Activated naive CD4-positive, alpha-beta T cell treated with anti-CD3 and anti-CD28 coated beads, Interleukin-2, amount 50 U/mL, for 24 hours (primary cell): ENCODE measurements at regions not wholly inside any gene's neighbourhood (a gene's known extent, or its start where the extent isn't known, plus 50 kb on each side); places are given as distances from the start of the nearest gene placed in this dataset.

ENCODE experiments used
- H3K27ac Mint-ChIP-seq: one replicate; pipeline ENCODE4 v1.8.0; 2021; ENCODE audit warnings: mild to moderate bottlenecking, mixed read lengths
- H3K27me3 Mint-ChIP-seq: one replicate; pipeline ENCODE4 v1.8.0; 2021; ENCODE audit warnings: mixed read lengths
- H3K36me3 Mint-ChIP-seq: one replicate; pipeline ENCODE4 v1.8.0; 2021; ENCODE audit warnings: mixed read lengths
- H3K4me1 Mint-ChIP-seq: one replicate; pipeline ENCODE4 v1.8.0; 2021; ENCODE audit warnings: mixed read lengths
- H3K4me3 Mint-ChIP-seq: one replicate; pipeline ENCODE4 v1.8.0; 2021; ENCODE audit warnings: mild to moderate bottlenecking, mixed read lengths
- H3K9me3 Mint-ChIP-seq: one replicate; pipeline ENCODE4 v1.8.0; 2021; ENCODE audit warnings: mixed read lengths

GRCh38 chr4:65893957-65894755 is 223.9 kb upstream of the EPHA5 start:
- Mint-ChIP-seq H3K9me3 (peaks cover 33% of the 10 kb centered on the region), H3K4me3 (no peak overlapping the region), H3K36me3 (no peaks in the 10 kb centered on the region), H3K4me1 (no peaks in the 10 kb centered on the region), H3K27me3 (no peaks in the 10 kb centered on the region), H3K27ac (no peak overlapping the region)

- Mint-ChIP-seq H3K36me3 (no peaks in the 10 kb centered on the region), H3K4me1 (no peaks in the 10 kb centered on the region), H3K27ac (no peak overlapping the region), H3K4me3 (no peak overlapping the region), H3K27me3 (no peaks in the 10 kb centered on the region), H3K9me3 (peaks cover 25% of the 10 kb centered on the region)
Measured at GRCh38 chr4:65893271-65893670, 223.0 kb upstream of the EPHA5 start.

GRCh38 chr4:65880594-65880993 is 210.3 kb upstream of the EPHA5 start:
- Mint-ChIP-seq H3K4me3 (no peak overlapping the region), H3K36me3 (no peaks in the 10 kb centered on the region), H3K27ac (no peak overlapping the region), H3K27me3 (no peaks in the 10 kb centered on the region), H3K9me3 (peaks cover 4% of the 10 kb centered on the region), H3K4me1 (no peaks in the 10 kb centered on the region)

- Mint-ChIP-seq H3K9me3 (peaks cover 4% of the 10 kb centered on the region), H3K27me3 (no peaks in the 10 kb centered on the region)
Measured at GRCh38 chr4:65868096-65868824, 198.0 kb upstream of the EPHA5 start.

GRCh38 chr4:65865489-65865888 is 195.2 kb upstream of the EPHA5 start:
- Mint-ChIP-seq H3K27me3 (no peaks in the 10 kb centered on the region), H3K36me3 (no peaks in the 10 kb centered on the region), H3K4me3 (no peak overlapping the region), H3K9me3 (peaks cover 4% of the 10 kb centered on the region), H3K27ac (no peak overlapping the region), H3K4me1 (no peaks in the 10 kb centered on the region)

More at GRCh38 chr4:65868096-65868824, 198.0 kb upstream of the EPHA5 start:
- no peaks in the 10 kb centered on the region for H3K36me3 Mint-ChIP-seq
- H3K27ac Mint-ChIP-seq = no peak overlapping the region
- no peaks in the 10 kb centered on the region for H3K4me1 Mint-ChIP-seq
- no peak overlapping the region for H3K4me3 Mint-ChIP-seq

- Mint-ChIP-seq H3K4me1 (no peaks in the 10 kb centered on the region), H3K9me3 (peaks cover 4% of the 10 kb centered on the region), H3K4me3 (no peak overlapping the region), H3K27ac (no peak overlapping the region), H3K27me3 (no peaks in the 10 kb centered on the region), H3K36me3 (no peaks in the 10 kb centered on the region)
Measured at GRCh38 chr4:65861993-65862392, 191.7 kb upstream of the EPHA5 start.

GRCh38 chr4:65845199-65845773 is 175.0 kb upstream of the EPHA5 start:
- Mint-ChIP-seq H3K27me3 (no peaks in the 10 kb centered on the region), H3K27ac (no peak overlapping the region), H3K4me3 (no peak overlapping the region), H3K36me3 (no peaks in the 10 kb centered on the region), H3K4me1 (no peaks in the 10 kb centered on the region), H3K9me3 (no peaks in the 10 kb centered on the region)

GRCh38 chr4:65839164-65839931 is 169.1 kb upstream of the EPHA5 start:
- H3K36me3 Mint-ChIP-seq = no peaks in the 10 kb centered on the region
- H3K27me3 Mint-ChIP-seq = no peaks in the 10 kb centered on the region
- H3K4me3 Mint-ChIP-seq = no peak overlapping the region
- H3K27ac Mint-ChIP-seq = no peak overlapping the region
- H3K4me1 Mint-ChIP-seq = no peaks in the 10 kb centered on the region
- no peaks in the 10 kb centered on the region for H3K9me3 Mint-ChIP-seq

GRCh38 chr4:65834707-65835106 is 164.4 kb upstream of the EPHA5 start:
- no peak overlapping the region for H3K4me3 Mint-ChIP-seq
- H3K27ac Mint-ChIP-seq = no peak overlapping the region
- no peaks in the 10 kb centered on the region for H3K27me3 Mint-ChIP-seq
- H3K36me3 Mint-ChIP-seq = no peaks in the 10 kb centered on the region
- H3K9me3 Mint-ChIP-seq = no peaks in the 10 kb centered on the region
- no peaks in the 10 kb centered on the region for H3K4me1 Mint-ChIP-seq

- H3K9me3 Mint-ChIP-seq = peaks cover 5% of the 10 kb centered on the region
- no peaks in the 10 kb centered on the region for H3K4me1 Mint-ChIP-seq
- H3K4me3 Mint-ChIP-seq = no peak overlapping the region
- no peak overlapping the region for H3K27ac Mint-ChIP-seq
- H3K36me3 Mint-ChIP-seq = no peaks in the 10 kb centered on the region
- H3K27me3 Mint-ChIP-seq = no peaks in the 10 kb centered on the region
Measured at GRCh38 chr4:65831828-65832227, 161.5 kb upstream of the EPHA5 start.

- Mint-ChIP-seq H3K27ac (no peak overlapping the region), H3K4me1 (no peaks in the 10 kb centered on the region), H3K9me3 (peaks cover 11% of the 10 kb centered on the region), H3K27me3 (no peaks in the 10 kb centered on the region), H3K36me3 (no peaks in the 10 kb centered on the region), H3K4me3 (no peak overlapping the region)
Measured at GRCh38 chr4:65825116-65825753, 154.9 kb upstream of the EPHA5 start.

- no peaks in the 10 kb centered on the region for H3K4me1 Mint-ChIP-seq
- no peaks in the 10 kb centered on the region for H3K36me3 Mint-ChIP-seq
- H3K27me3 Mint-ChIP-seq = no peaks in the 10 kb centered on the region
- peaks cover 27% of the 10 kb centered on the region for H3K9me3 Mint-ChIP-seq
- H3K27ac Mint-ChIP-seq = no peak overlapping the region
- H3K4me3 Mint-ChIP-seq = no peak overlapping the region
Measured at GRCh38 chr4:65819192-65819591, 148.9 kb upstream of the EPHA5 start.

- no peak overlapping the region for H3K27ac Mint-ChIP-seq
- H3K9me3 Mint-ChIP-seq = peaks cover 22% of the 10 kb centered on the region
- H3K27me3 Mint-ChIP-seq = no peaks in the 10 kb centered on the region
- no peaks in the 10 kb centered on the region for H3K36me3 Mint-ChIP-seq
- H3K4me1 Mint-ChIP-seq = no peaks in the 10 kb centered on the region
- H3K4me3 Mint-ChIP-seq = no peak overlapping the region
Measured at GRCh38 chr4:65805936-65806335, 135.6 kb upstream of the EPHA5 start.

- Mint-ChIP-seq H3K36me3 (no peaks in the 10 kb centered on the region), H3K4me1 (no peaks in the 10 kb centered on the region), H3K4me3 (no peak overlapping the region), H3K9me3 (peaks cover 11% of the 10 kb centered on the region), H3K27ac (no peak overlapping the region), H3K27me3 (no peaks in the 10 kb centered on the region)
Measured at GRCh38 chr4:65799513-65799912, 129.2 kb upstream of the EPHA5 start.

- Mint-ChIP-seq H3K4me3 (no peak overlapping the region), H3K9me3 (peaks cover 10% of the 10 kb centered on the region), H3K4me1 (no peaks in the 10 kb centered on the region), H3K27ac (no peak overlapping the region), H3K36me3 (no peaks in the 10 kb centered on the region), H3K27me3 (no peaks in the 10 kb centered on the region)
Measured at GRCh38 chr4:65798498-65799127, 128.3 kb upstream of the EPHA5 start.
